ENCODE measurements at regions not wholly inside any gene's neighbourhood (a gene's known extent, or its start where the extent isn't known, plus 50 kb on each side); places are given as distances from the start of the nearest gene placed in this dataset.

DNA sequence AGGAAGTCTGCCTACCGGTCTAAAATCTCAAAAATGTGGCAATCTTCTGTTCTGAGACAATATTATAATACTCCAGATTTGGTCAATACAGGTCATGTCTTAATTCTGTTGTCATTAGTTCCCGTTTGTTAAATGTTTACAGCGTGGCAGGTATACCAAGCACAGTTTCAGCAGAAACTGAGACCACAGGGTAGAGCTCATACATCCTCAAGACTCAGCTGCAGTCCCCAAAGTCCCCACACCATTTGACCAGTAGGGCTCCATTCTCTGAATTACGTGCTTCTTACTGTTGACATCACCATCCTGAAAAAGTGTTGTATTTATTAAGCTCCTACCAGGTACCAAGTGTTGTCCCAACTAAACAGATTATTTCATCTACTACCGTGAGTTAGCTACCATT is 157.1 kb downstream of the MC4R start:
- TF ChIP-seq, protein P1, sequence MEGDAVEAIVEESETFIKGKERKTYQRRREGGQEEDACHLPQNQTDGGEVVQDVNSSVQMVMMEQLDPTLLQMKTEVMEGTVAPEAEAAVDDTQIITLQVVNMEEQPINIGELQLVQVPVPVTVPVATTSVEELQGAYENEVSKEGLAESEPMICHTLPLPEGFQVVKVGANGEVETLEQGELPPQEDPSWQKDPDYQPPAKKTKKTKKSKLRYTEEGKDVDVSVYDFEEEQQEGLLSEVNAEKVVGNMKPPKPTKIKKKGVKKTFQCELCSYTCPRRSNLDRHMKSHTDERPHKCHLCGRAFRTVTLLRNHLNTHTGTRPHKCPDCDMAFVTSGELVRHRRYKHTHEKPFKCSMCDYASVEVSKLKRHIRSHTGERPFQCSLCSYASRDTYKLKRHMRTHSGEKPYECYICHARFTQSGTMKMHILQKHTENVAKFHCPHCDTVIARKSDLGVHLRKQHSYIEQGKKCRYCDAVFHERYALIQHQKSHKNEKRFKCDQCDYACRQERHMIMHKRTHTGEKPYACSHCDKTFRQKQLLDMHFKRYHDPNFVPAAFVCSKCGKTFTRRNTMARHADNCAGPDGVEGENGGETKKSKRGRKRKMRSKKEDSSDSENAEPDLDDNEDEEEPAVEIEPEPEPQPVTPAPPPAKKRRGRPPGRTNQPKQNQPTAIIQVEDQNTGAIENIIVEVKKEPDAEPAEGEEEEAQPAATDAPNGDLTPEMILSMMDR (IDR thresholded peaks at IDR 0.05; ENCODE audit: control extremely low read depth, extremely low read depth, low read depth, missing control alignments): no peak
- CTCF ChIA-PET: interaction anchor here (1.7 to 2.3 kb wide), 2 partner anchors 11 to 16 kb away, joined by 7 to 8 read pairs; no protein-coding TSS in a partner anchor
- DNase-seq (ENCODE audit: extremely low spot score): no peak
- POLR2A ChIA-PET: no interaction called here

DNA sequence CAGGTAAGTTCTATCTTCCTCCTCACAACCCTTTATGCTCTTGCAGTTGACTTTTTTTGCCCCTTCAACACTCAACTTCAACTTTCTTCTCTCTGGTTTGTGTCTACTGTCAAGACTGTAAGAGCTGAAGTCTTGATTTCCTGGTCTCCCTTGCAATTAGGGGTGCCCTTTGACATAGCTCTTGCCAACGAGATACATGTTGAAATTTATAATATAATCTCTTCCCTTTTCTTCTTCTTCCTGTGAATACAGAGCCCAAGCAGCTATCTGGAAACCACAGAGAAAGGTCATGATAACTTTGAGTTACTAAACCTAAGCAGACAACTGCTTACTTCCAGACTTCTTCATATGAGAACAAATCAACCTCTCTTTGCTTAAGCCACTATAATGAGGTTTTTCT is 163.5 kb downstream of the MC4R start:
- ChIA-PET CTCF (interaction anchor here (1.5 to 1.7 kb wide), 2 partner anchors 11 to 17 kb away, joined by 3 read pairs; no protein-coding TSS in a partner anchor), POLR2A (no interaction called here)
- no peak for DNase-seq (ENCODE audit: extremely low spot score)
- TF ChIP-seq, protein P1 (IDR thresholded peaks at IDR 0.05; ENCODE audit: control extremely low read depth, extremely low read depth, low read depth, missing control alignments): no peak

DNA sequence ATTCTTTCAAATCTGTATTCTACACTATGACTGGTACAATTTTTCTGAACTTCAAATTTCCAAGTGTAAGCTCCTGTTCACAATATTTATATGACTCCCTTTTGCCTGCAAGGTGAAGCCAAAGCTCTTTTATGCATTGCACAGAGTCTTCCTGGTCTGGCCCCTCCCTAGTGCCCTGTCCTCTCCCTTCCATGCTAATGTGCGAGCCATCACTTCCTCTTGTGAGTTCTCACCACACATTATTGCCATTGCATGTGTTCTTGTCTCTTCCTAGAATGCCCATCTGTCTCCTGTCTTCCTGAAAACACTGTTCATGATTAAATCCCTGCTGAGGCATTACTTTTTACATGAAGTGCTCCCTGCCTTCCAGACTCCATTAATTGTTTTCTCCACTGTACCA is 169.9 kb downstream of the MC4R start:
- ChIA-PET POLR2A (no interaction called here), CTCF (no interaction called here)
- DNase-seq (ENCODE audit: extremely low spot score): no peak
- TF ChIP-seq, protein P1 (IDR thresholded peaks at IDR 0.05; ENCODE audit: control extremely low read depth, extremely low read depth, low read depth, missing control alignments): no peak

GRCh38 chr18:60200558-60200957 is 172.0 kb downstream of the MC4R start:
- no peak for DNase-seq (ENCODE audit: extremely low spot score)
- ChIA-PET POLR2A (no interaction called here), CTCF (no interaction called here)
- TF ChIP-seq, protein P1 (IDR thresholded peaks at IDR 0.05; ENCODE audit: control extremely low read depth, extremely low read depth, low read depth, missing control alignments): no peak

- DNase-seq (ENCODE audit: extremely low spot score): no peak
- ChIA-PET CTCF (no interaction called here), POLR2A (no interaction called here)
- TF ChIP-seq, protein P1 (IDR thresholded peaks at IDR 0.05; ENCODE audit: control extremely low read depth, extremely low read depth, low read depth, missing control alignments): no peak
These were observed 173.1 kb downstream of the MC4R start for GRCh38 chr18:60199505-60199904.

GRCh38 chr18:60197671-60198462 is 174.7 kb downstream of the MC4R start:
- TF ChIP-seq, protein P1 (IDR thresholded peaks at IDR 0.05; ENCODE audit: control extremely low read depth, extremely low read depth, low read depth, missing control alignments): no peak
- no peak for DNase-seq (ENCODE audit: extremely low spot score)
- CTCF ChIA-PET: interaction anchor here (0.6 to 1.4 kb wide), 4 partner anchors 9 to 14 kb away, joined by 3 read pairs; no protein-coding TSS in a partner anchor
- POLR2A ChIA-PET: no interaction called here
